ENCODE measurements at regions not wholly inside any gene's neighbourhood (a gene's known extent, or its start where the extent isn't known, plus 50 kb on each side); places are given as distances from the start of the nearest gene placed in this dataset.

DNA sequence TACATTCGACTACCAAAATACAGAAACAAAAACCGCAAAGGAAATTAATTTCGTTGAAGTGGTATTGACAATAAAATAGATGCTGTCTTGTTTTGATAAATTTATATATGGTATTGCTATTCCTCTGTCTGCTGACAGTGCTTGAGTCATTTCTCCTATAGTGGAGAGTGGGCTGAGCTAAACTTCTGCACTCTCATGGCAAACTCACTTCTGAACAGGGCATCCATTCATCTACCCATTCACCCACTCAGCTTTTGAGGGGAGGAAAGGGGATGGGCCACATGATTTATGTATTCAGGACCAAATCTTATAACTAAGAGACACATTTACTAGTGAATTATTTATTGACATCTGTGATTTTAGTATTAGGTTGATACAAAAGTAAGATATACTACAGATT is 137.6 kb upstream of the PLXNA4 start:
- TF ChIP-seq, protein P1, sequence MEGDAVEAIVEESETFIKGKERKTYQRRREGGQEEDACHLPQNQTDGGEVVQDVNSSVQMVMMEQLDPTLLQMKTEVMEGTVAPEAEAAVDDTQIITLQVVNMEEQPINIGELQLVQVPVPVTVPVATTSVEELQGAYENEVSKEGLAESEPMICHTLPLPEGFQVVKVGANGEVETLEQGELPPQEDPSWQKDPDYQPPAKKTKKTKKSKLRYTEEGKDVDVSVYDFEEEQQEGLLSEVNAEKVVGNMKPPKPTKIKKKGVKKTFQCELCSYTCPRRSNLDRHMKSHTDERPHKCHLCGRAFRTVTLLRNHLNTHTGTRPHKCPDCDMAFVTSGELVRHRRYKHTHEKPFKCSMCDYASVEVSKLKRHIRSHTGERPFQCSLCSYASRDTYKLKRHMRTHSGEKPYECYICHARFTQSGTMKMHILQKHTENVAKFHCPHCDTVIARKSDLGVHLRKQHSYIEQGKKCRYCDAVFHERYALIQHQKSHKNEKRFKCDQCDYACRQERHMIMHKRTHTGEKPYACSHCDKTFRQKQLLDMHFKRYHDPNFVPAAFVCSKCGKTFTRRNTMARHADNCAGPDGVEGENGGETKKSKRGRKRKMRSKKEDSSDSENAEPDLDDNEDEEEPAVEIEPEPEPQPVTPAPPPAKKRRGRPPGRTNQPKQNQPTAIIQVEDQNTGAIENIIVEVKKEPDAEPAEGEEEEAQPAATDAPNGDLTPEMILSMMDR (IDR thresholded peaks at IDR 0.05): no peak
- no peak for TF ChIP-seq POLR2A (IDR thresholded peaks at IDR 0.05)

Data from uterus (tissue), 2 donors.